ENCODE measurements at regions not wholly inside any gene's neighbourhood (a gene's known extent, or its start where the extent isn't known, plus 50 kb on each side); places are given as distances from the start of the nearest gene placed in this dataset.

GRCh38 chr3:154003649-154004048 is 117.5 kb upstream of the ARHGEF26 start:
- Histone ChIP-seq H3K36me3 (ENCODE audit: insufficient read depth, low read length) (no peaks in the 10 kb centered on the region), H3K4me3 (ENCODE audit: low read length in 2 of 2) (no peak overlapping the region), H3K27ac (ENCODE audit: low read depth, low read length) (no peak overlapping the region), H3K27me3 (ENCODE audit: insufficient read depth, low read length) (no peaks in the 10 kb centered on the region), H3K4me1 (ENCODE audit: insufficient read depth, low read length) (no peaks in the 10 kb centered on the region), H3K9me3 (ENCODE audit: control insufficient read depth in 1 of 2, low read length in 2 of 2) (no peaks in the 10 kb centered on the region)
- ChIA-PET POLR2A (ENCODE audit: partially characterized antibody) (no interaction called here), CTCF (ENCODE audit: partially characterized antibody) (no interaction called here)
- no peaks in the 10 kb centered on the region for H3K4me1 Mint-ChIP-seq
- intact Hi-C loops (cut with micrococcal nuclease): no loop called here
- no peaks in the 10 kb centered on the region for H3K36me3 Mint-ChIP-seq
- no peak for DNase-seq
- H3K9me3 Mint-ChIP-seq: peaks cover 0 to 3% (median 0%) of the 10 kb centered on the region in 8 donors
- H3K4me3 Mint-ChIP-seq: no peak overlapping the region
- H3K27me3 Mint-ChIP-seq: no peaks in the 10 kb centered on the region
- no peak overlapping the region for H3K27ac Mint-ChIP-seq

DNA sequence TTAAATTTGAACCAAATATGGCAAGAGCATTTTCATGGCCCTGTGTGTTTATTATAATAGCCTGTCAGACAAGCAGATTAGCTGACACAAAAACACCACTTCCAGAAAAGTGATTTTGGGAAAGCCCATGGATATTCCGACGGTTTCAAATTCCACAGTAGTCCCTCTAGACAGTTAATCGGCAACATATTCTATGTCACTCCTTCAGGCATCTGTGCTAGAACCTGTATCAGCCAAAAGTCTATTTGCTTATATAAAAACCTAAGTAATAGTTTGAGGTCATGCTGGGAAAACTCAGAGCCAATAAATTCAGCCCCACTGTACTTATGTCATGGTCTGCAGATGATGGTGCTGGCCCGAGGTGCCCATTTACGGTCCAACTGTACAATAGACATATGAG is 110.2 kb upstream of the ARHGEF26 start:
- H3K27me3 ChIP-seq (ENCODE audit: insufficient read depth, low read length): no peaks in the 10 kb centered on the region
- H3K4me1 Mint-ChIP-seq: no peaks in the 10 kb centered on the region
- H3K4me1 ChIP-seq (ENCODE audit: insufficient read depth, low read length): no peaks in the 10 kb centered on the region
- H3K27ac Mint-ChIP-seq: no peak overlapping the region
- CTCF ChIA-PET (ENCODE audit: partially characterized antibody): no interaction called here
- H3K4me3 ChIP-seq (ENCODE audit: low read length in 2 of 2): no peak overlapping the region
- no peaks in the 10 kb centered on the region for H3K9me3 Mint-ChIP-seq
- no peak overlapping the region for H3K4me3 Mint-ChIP-seq
- no peaks in the 10 kb centered on the region for H3K27me3 Mint-ChIP-seq
- DNase-seq: no peak
- no peaks in the 10 kb centered on the region for H3K9me3 ChIP-seq (ENCODE audit: control insufficient read depth in 1 of 2, low read length in 2 of 2)
- intact Hi-C loops (cut with micrococcal nuclease): no loop called here
- H3K36me3 Mint-ChIP-seq: no peaks in the 10 kb centered on the region
- H3K36me3 ChIP-seq (ENCODE audit: insufficient read depth, low read length): no peaks in the 10 kb centered on the region
- POLR2A ChIA-PET (ENCODE audit: partially characterized antibody): no interaction called here
- H3K27ac ChIP-seq (ENCODE audit: low read depth, low read length): no peak overlapping the region

DNA sequence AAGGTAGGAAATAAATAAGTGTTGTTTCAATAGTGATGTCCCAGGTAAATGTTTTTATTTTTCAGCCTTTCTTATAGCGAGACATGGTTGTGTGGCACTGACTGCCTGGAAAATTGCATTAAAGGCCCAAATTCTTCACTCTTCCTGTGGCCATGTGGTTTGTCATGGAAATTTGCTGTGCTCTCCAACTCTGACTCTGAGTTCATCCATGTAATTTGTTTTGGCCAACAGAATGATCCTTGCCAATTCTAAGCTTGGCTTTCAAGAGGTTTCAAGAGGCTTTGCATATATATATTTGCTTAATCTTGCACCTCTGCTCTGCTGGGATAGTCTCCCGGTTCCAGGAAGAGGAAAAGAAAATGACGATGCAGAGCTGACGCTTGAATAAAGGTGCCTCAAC is 107.5 kb upstream of the ARHGEF26 start:
- H3K27me3 ChIP-seq (ENCODE audit: insufficient read depth, low read length): peaks cover 5% of the 10 kb centered on the region
- POLR2A ChIA-PET (ENCODE audit: partially characterized antibody): no interaction called here
- Mint-ChIP-seq H3K27ac (no peak overlapping the region), H3K4me3 (no peak overlapping the region), H3K4me1 (no peaks in the 10 kb centered on the region), H3K27me3 (peaks cover 0 to 2% of the 10 kb centered on the region in 2 donors), H3K36me3 (no peaks in the 10 kb centered on the region), H3K9me3 (no peaks in the 10 kb centered on the region)
- no peak overlapping the region for H3K27ac ChIP-seq (ENCODE audit: low read depth, low read length)
- H3K4me1 ChIP-seq (ENCODE audit: insufficient read depth, low read length): no peaks in the 10 kb centered on the region
- CTCF ChIA-PET (ENCODE audit: partially characterized antibody): interaction anchor here (1.1 to 1.5 kb wide), 2 partner anchors 10 to 988 kb away, joined by 3 read pairs; no protein-coding TSS in a partner anchor
- no peak for DNase-seq
- intact Hi-C loops (cut with micrococcal nuclease): no loop called here
- H3K36me3 ChIP-seq (ENCODE audit: insufficient read depth, low read length): no peaks in the 10 kb centered on the region
- no peaks in the 10 kb centered on the region for H3K9me3 ChIP-seq (ENCODE audit: control insufficient read depth in 1 of 2, low read length in 2 of 2)
- H3K4me3 ChIP-seq (ENCODE audit: low read length in 2 of 2): no peak overlapping the region

GRCh38 chr3:154015307-154015706 is 105.9 kb upstream of the ARHGEF26 start:
- H3K4me3 ChIP-seq (ENCODE audit: low read length in 2 of 2): no peak overlapping the region
- ChIA-PET POLR2A (ENCODE audit: partially characterized antibody) (no interaction called here), CTCF (ENCODE audit: partially characterized antibody) (interaction anchor here (0.8 kb wide), 1 partner anchor 98 kb away, joined by 3 read pairs; no protein-coding TSS in a partner anchor)
- no peaks in the 10 kb centered on the region for H3K36me3 ChIP-seq (ENCODE audit: insufficient read depth, low read length)
- H3K4me1 ChIP-seq (ENCODE audit: insufficient read depth, low read length): no peaks in the 10 kb centered on the region
- no peak for DNase-seq
- Mint-ChIP-seq H3K4me1 (no peaks in the 10 kb centered on the region), H3K4me3 (no peak overlapping the region), H3K27me3 (peaks cover 0 to 2% of the 10 kb centered on the region in 2 donors), H3K36me3 (no peaks in the 10 kb centered on the region), H3K27ac (no peak overlapping the region), H3K9me3 (no peaks in the 10 kb centered on the region)
- intact Hi-C loops (cut with micrococcal nuclease): no loop called here
- H3K9me3 ChIP-seq (ENCODE audit: control insufficient read depth in 1 of 2, low read length in 2 of 2): no peaks in the 10 kb centered on the region
- H3K27me3 ChIP-seq (ENCODE audit: insufficient read depth, low read length): peaks cover 5% of the 10 kb centered on the region
- H3K27ac ChIP-seq (ENCODE audit: low read depth, low read length): no peak overlapping the region

GRCh38 chr3:154018100-154018696 is 103.0 kb upstream of the ARHGEF26 start:
- H3K4me1 ChIP-seq (ENCODE audit: insufficient read depth, low read length): no peaks in the 10 kb centered on the region
- intact Hi-C loops (cut with micrococcal nuclease): loop anchor here (1.0 to 2.0 kb wide), 2 partner anchors 727 to 992 kb away; no protein-coding TSS in a partner anchor
- CTCF ChIA-PET (ENCODE audit: partially characterized antibody): interaction anchor here (0.7 to 2.7 kb wide), 2 partner anchors 935 to 975 kb away, joined by 4 to 8 read pairs; no protein-coding TSS in a partner anchor

GRCh38 chr3:154022606-154023005 is 98.6 kb upstream of the ARHGEF26 start:
- DNase-seq: no peak
- Mint-ChIP-seq H3K36me3 (no peaks in the 10 kb centered on the region), H3K9me3 (peaks cover 0 to 2% (median 0%) of the 10 kb centered on the region in 8 donors), H3K27me3 (peaks cover 1 to 5% of the 10 kb centered on the region in 2 donors), H3K4me3 (no peak overlapping the region), H3K4me1 (no peaks in the 10 kb centered on the region), H3K27ac (no peak overlapping the region)
- intact Hi-C loops (cut with micrococcal nuclease): no loop called here
- ChIA-PET POLR2A (ENCODE audit: partially characterized antibody) (no interaction called here), CTCF (ENCODE audit: partially characterized antibody) (no interaction called here)
- peaks cover 5% of the 10 kb centered on the region for H3K27me3 ChIP-seq (ENCODE audit: insufficient read depth, low read length)
- H3K4me1 ChIP-seq (ENCODE audit: insufficient read depth, low read length): no peaks in the 10 kb centered on the region
- no peaks in the 10 kb centered on the region for H3K36me3 ChIP-seq (ENCODE audit: insufficient read depth, low read length)
- no peak overlapping the region for H3K27ac ChIP-seq (ENCODE audit: low read depth, low read length)
- no peaks in the 10 kb centered on the region for H3K9me3 ChIP-seq (ENCODE audit: control insufficient read depth in 1 of 2, low read length in 2 of 2)
- no peak overlapping the region for H3K4me3 ChIP-seq (ENCODE audit: low read length in 2 of 2)

More at GRCh38 chr3:154018100-154018696, 103.0 kb upstream of the ARHGEF26 start:
- no peak overlapping the region for H3K27ac ChIP-seq (ENCODE audit: low read depth, low read length)
- POLR2A ChIA-PET (ENCODE audit: partially characterized antibody): no interaction called here
- no peak overlapping the region for H3K4me3 ChIP-seq (ENCODE audit: low read length in 2 of 2)
- Mint-ChIP-seq H3K27me3 (peaks cover 1 to 2% of the 10 kb centered on the region in 2 donors), H3K9me3 (no peaks in the 10 kb centered on the region), H3K4me3 (no peak overlapping the region), H3K36me3 (no peaks in the 10 kb centered on the region), H3K4me1 (no peaks in the 10 kb centered on the region), H3K27ac (no peak overlapping the region)
- peak in 4 of 5 donors; percentile 4 to 12 (median 12) for DNase-seq
- H3K9me3 ChIP-seq (ENCODE audit: control insufficient read depth in 1 of 2, low read length in 2 of 2): no peaks in the 10 kb centered on the region
- H3K27me3 ChIP-seq (ENCODE audit: insufficient read depth, low read length): peaks cover 5% of the 10 kb centered on the region
- H3K36me3 ChIP-seq (ENCODE audit: insufficient read depth, low read length): no peaks in the 10 kb centered on the region

- no peaks in the 10 kb centered on the region for H3K36me3 Mint-ChIP-seq
- no peak overlapping the region for H3K27ac Mint-ChIP-seq
- ChIA-PET POLR2A (ENCODE audit: partially characterized antibody) (no interaction called here), CTCF (ENCODE audit: partially characterized antibody) (interaction anchor here (1.3 kb wide), 1 partner anchor 9 kb away, joined by 3 read pairs; no protein-coding TSS in a partner anchor)
- Histone ChIP-seq H3K36me3 (ENCODE audit: insufficient read depth, low read length) (no peaks in the 10 kb centered on the region), H3K4me3 (ENCODE audit: low read length in 2 of 2) (no peak overlapping the region), H3K27me3 (ENCODE audit: insufficient read depth, low read length) (no peaks in the 10 kb centered on the region), H3K27ac (ENCODE audit: low read depth, low read length) (no peak overlapping the region), H3K4me1 (ENCODE audit: insufficient read depth, low read length) (no peaks in the 10 kb centered on the region), H3K9me3 (ENCODE audit: control insufficient read depth in 1 of 2, low read length in 2 of 2) (no peaks in the 10 kb centered on the region)
- H3K4me3 Mint-ChIP-seq: no peak overlapping the region
- H3K9me3 Mint-ChIP-seq: peaks cover 0 to 2% (median 0%) of the 10 kb centered on the region in 8 donors
- H3K4me1 Mint-ChIP-seq: no peaks in the 10 kb centered on the region
- DNase-seq: no peak
- intact Hi-C loops (cut with micrococcal nuclease): no loop called here
- peaks cover 1 to 5% of the 10 kb centered on the region in 2 donors for H3K27me3 Mint-ChIP-seq
Measured at GRCh38 chr3:154023148-154023547, 98.0 kb upstream of the ARHGEF26 start.

All from CD4-positive, alpha-beta memory T cell (primary cell).